ENCODE measurements at regions not wholly inside any gene's neighbourhood (a gene's known extent, or its start where the extent isn't known, plus 50 kb on each side); places are given as distances from the start of the nearest gene placed in this dataset.
"Not testable (repeated sequence)": the region's sequence is repeated elsewhere in the genome, so short reads cannot be mapped to it uniquely, and the experiment has no call there.

- DNase-seq (no peak), ATAC-seq (ENCODE audit: low read depth) (no peak)
- H3K36me3 Mint-ChIP-seq = peaks cover 5% of the 10 kb centered on the region
- peaks cover 5% of the 10 kb centered on the region for H3K9me3 Mint-ChIP-seq
- no peak overlapping the region for H3K27ac Mint-ChIP-seq
- H3K4me3 Mint-ChIP-seq = no peak overlapping the region
- POLR2A ChIA-PET = no interaction called here
- no peaks in the 10 kb centered on the region for H3K27me3 Mint-ChIP-seq
- peaks cover 12% of the 10 kb centered on the region for H3K4me1 Mint-ChIP-seq
Measured at GRCh38 chr10:9172276-9172675, 1117.8 kb downstream of the GATA3 start.

DNA sequence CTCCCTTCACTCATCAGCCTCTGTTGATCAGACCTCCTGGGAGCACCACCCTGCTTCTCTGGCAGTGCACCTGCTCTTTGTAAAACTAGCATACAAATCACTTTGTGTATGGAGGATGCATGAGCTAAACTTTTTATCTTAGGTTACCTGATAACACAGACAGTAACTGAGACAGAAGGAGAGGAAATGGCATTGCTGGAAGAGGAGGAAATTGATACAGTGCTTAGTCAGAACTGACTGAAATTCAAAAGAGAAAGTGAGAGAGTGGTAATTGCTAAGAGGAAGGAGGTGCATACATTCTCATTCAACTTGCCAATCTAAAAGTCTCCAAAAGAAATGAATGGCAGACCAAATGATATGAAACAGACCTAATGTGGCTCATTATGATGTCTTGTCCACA is 1120.7 kb downstream of the GATA3 start:
- Mint-ChIP-seq H3K27ac (peak overlapping the region; percentile 75), H3K4me3 (peak overlapping the region; percentile 48), H3K27me3 (peaks cover 6% of the 10 kb centered on the region), H3K4me1 (peaks cover 10% of the 10 kb centered on the region), H3K9me3 (peaks cover 5% of the 10 kb centered on the region), H3K36me3 (peaks cover 5% of the 10 kb centered on the region)
- peak; percentile 99 for ATAC-seq (ENCODE audit: low read depth)
- no peak for DNase-seq
- POLR2A ChIA-PET = no interaction called here

- POLR2A ChIA-PET; H3K27ac Mint-ChIP-seq; H3K27me3 Mint-ChIP-seq; H3K36me3 Mint-ChIP-seq; H3K9me3 Mint-ChIP-seq; ATAC-seq (ENCODE audit: low read depth); DNase-seq; H3K4me1 Mint-ChIP-seq; H3K4me3 Mint-ChIP-seq: not testable (repeated sequence)
Measured at GRCh38 chr10:9183197-9183880, 1128.9 kb downstream of the GATA3 start.

DNA sequence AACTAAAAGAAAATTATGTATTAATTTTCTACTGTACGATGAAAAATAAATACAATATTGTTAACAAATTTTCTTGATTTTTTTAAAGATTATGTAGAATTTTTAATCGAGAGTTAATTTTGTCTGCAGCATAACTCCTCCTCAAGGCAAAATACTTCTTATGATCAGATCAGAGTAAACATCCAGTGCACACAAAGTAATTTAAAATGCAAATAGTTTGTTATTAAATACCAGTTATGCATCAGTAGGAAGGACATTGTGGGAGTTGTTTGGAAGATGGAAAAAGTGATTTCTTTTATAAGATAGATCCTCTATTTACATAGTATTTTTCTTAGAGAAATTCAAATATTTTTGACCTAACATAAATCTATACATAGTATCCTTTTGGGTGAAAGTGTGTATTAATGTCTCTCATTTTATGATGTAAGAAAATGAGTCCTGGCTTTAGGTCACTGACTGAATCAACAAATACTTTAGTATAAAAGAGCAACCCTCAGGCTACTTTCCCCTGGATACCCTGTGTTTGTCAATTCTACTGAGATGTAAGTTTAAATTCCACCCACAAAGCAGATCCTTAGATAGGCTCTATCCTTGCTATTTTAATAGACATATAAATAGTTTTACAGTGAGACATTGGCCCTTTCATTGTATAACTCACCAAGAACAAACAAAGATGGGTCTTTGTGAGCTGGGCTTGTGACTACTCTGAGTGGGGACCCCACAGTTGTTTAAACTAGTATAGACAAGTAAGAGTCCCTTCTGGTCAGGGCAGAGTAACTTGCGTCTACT is 1133.7 kb downstream of the GATA3 start:
- POLR2A ChIA-PET = no interaction called here

DNA sequence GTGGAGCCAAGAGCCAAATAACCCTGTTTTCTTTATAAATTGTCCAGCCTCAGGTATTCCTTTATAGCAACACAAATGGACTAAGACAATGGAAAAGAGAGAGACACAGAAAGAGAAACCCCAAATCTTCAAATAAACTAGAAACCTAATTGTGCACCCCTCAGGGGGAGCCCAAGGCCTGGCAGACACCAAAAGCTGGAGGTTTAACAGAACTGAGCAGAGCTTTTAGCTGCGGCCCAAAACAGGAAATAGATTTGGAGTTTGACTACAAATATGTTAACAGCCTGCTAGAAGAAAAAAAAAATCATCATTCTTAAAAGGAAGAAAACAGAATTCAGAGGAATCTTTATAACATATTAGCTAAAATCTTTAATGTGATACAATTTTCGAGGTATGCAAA is 1135.0 kb downstream of the GATA3 start:
- POLR2A ChIA-PET = no interaction called here
- H3K27ac Mint-ChIP-seq = no peak overlapping the region
- DNase-seq (no peak), ATAC-seq (ENCODE audit: low read depth) (no peak)
- no peaks in the 10 kb centered on the region for H3K9me3 Mint-ChIP-seq
- H3K36me3 Mint-ChIP-seq = no peaks in the 10 kb centered on the region
- H3K27me3 Mint-ChIP-seq = no peaks in the 10 kb centered on the region
- H3K4me3 Mint-ChIP-seq = no peak overlapping the region
- no peaks in the 10 kb centered on the region for H3K4me1 Mint-ChIP-seq

More for the DNA sequence above, 1133.7 kb downstream of the GATA3 start:
- Mint-ChIP-seq H3K9me3 (no peaks in the 10 kb centered on the region), H3K27ac (no peak overlapping the region), H3K4me1 (no peaks in the 10 kb centered on the region), H3K4me3 (no peak overlapping the region), H3K27me3 (no peaks in the 10 kb centered on the region), H3K36me3 (no peaks in the 10 kb centered on the region)
- DNase-seq = no peak
- ATAC-seq (ENCODE audit: low read depth) = no peak

GRCh38 chr10:9193120-9193519 is 1138.6 kb downstream of the GATA3 start:
- no peak for ATAC-seq (ENCODE audit: low read depth)
- H3K4me1 Mint-ChIP-seq = no peaks in the 10 kb centered on the region

GRCh38 chr10:9195385-9195784 is 1140.9 kb downstream of the GATA3 start:
- POLR2A ChIA-PET = no interaction called here
- no peaks in the 10 kb centered on the region for H3K4me1 Mint-ChIP-seq
- H3K27me3 Mint-ChIP-seq = peaks cover 3% of the 10 kb centered on the region
- H3K36me3 Mint-ChIP-seq = no peaks in the 10 kb centered on the region
- no peak for DNase-seq
- no peak for ATAC-seq (ENCODE audit: low read depth)
- no peaks in the 10 kb centered on the region for H3K9me3 Mint-ChIP-seq
- H3K27ac Mint-ChIP-seq = no peak overlapping the region
- H3K4me3 Mint-ChIP-seq = no peak overlapping the region

More at GRCh38 chr10:9193120-9193519, 1138.6 kb downstream of the GATA3 start:
- Mint-ChIP-seq H3K4me3 (no peak overlapping the region), H3K27me3 (peaks cover 3% of the 10 kb centered on the region), H3K36me3 (no peaks in the 10 kb centered on the region), H3K27ac (no peak overlapping the region), H3K9me3 (no peaks in the 10 kb centered on the region)
- DNase-seq = no peak
- POLR2A ChIA-PET = no interaction called here

DNA sequence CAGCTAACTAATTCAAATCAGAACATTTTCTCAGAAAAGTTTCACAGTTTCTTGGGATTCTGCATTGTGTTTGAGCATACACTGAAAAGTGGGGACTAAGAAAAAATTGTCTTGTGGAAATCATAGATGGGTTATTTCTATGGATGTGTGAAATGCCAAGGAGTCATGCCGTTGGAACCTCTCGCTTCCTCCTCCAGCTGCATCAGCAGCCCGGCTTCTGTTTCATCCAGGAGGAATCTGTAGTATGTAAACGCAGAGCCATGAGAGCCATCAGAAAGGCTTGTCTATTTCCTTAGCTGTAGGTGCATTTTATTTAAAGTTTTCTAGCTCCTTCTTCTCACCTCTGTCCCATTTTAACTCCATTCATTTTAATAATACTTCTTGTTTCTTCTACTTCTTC is 1144.1 kb downstream of the GATA3 start:
- ATAC-seq (ENCODE audit: low read depth) (no peak), DNase-seq (no peak)
- no peaks in the 10 kb centered on the region for H3K4me1 Mint-ChIP-seq
- POLR2A ChIA-PET = no interaction called here
- no peaks in the 10 kb centered on the region for H3K36me3 Mint-ChIP-seq
- no peak overlapping the region for H3K27ac Mint-ChIP-seq
- no peak overlapping the region for H3K4me3 Mint-ChIP-seq
- peaks cover 3% of the 10 kb centered on the region for H3K27me3 Mint-ChIP-seq
- H3K9me3 Mint-ChIP-seq = no peaks in the 10 kb centered on the region

GRCh38 chr10:9205558-9205957 is 1151.1 kb downstream of the GATA3 start:
- H3K9me3 Mint-ChIP-seq = no peaks in the 10 kb centered on the region
- H3K4me3 Mint-ChIP-seq = no peak overlapping the region
- H3K27ac Mint-ChIP-seq = no peak overlapping the region
- H3K36me3 Mint-ChIP-seq = no peaks in the 10 kb centered on the region
- no peak for DNase-seq
- POLR2A ChIA-PET = no interaction called here
- ATAC-seq (ENCODE audit: low read depth) = no peak
- peaks cover 5% of the 10 kb centered on the region for H3K4me1 Mint-ChIP-seq
- H3K27me3 Mint-ChIP-seq = peaks cover 3% of the 10 kb centered on the region

DNA sequence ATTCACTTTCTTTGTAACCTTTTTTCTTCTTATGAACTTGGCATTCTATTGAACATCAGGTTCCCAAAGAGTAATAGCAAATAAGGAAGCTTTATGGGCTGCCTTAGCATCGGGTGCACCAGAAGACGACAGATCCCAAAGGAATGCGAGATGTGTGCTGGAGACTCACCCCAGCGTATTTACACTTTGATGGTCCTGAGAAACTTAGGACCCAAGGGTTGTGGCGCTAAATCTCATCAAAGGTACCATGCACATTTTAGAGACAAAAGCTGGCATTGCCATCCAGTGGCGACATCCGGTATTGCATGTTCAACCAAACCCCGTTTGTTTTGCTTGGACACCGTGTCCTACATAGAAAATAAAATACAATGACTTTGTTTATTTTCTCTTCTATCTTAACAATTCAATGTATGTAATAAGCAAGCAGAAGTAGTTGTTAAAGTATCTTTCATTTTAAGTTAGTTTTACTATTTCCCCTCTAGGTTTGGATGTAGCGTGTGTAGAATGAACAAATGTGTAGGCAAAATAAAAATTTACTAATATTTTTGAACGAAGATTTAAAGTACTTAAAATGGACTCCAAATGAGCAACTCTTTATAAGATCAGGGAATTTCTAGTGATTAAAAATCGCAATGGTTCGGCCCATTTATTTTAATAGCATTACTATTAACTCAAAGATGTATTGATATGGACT is 1154.8 kb downstream of the GATA3 start:
- H3K27me3 Mint-ChIP-seq = peaks cover 3% of the 10 kb centered on the region
- H3K27ac Mint-ChIP-seq = no peak overlapping the region
- DNase-seq = peak; percentile 74
- H3K4me1 Mint-ChIP-seq = peaks cover 5% of the 10 kb centered on the region
- no peaks in the 10 kb centered on the region for H3K9me3 Mint-ChIP-seq
- no peak for ATAC-seq (ENCODE audit: low read depth)
- POLR2A ChIA-PET = no interaction called here
- H3K4me3 Mint-ChIP-seq = no peak overlapping the region
- H3K36me3 Mint-ChIP-seq = no peaks in the 10 kb centered on the region

DNA sequence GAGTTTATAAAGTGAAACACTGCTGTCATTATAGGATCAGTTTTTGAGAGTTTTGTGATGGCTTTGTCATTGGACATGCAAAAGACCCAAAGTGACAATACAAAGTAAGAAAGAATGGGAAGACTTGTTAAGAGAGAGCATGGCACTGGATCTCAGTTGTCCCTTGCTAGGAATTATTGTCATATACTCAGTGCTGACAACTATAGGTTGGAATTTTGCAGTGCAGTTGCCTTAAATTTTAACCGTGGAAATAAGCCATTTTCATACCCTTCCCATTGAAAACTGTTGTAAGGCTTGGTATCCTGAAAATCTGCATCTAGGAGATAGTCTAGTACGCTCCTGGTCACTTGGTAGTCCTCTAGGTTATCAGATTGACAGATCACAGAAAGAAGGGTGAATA is 1156.7 kb downstream of the GATA3 start:
- Mint-ChIP-seq H3K27me3 (peaks cover 3% of the 10 kb centered on the region), H3K4me1 (peaks cover 5% of the 10 kb centered on the region), H3K27ac (no peak overlapping the region), H3K9me3 (no peaks in the 10 kb centered on the region), H3K4me3 (no peak overlapping the region), H3K36me3 (no peaks in the 10 kb centered on the region)
- POLR2A ChIA-PET = no interaction called here
- no peak for ATAC-seq (ENCODE audit: low read depth)
- no peak for DNase-seq

DNA sequence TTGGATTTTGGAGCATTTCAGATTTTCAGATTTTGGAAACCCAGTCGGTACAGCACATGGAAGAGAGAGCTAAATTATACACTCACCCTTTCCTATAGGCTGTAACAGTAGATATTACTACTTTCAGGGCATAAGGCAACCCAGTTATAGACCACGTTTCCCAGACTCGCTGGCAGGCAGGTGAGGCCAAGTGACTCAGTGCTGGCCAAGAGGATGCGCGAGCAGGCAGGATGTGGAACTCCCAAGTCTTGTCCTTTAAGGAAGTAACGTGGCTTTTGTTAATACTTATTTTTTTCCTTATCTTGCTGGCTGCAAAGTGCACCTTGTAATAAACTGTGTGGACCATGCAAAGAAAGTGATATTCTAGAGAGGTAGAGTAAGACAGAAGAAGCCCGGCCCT is 1160.1 kb downstream of the GATA3 start:
- H3K36me3 Mint-ChIP-seq = no peaks in the 10 kb centered on the region
- H3K4me1 Mint-ChIP-seq = peaks cover 3% of the 10 kb centered on the region
- ATAC-seq (ENCODE audit: low read depth) = no peak
- POLR2A ChIA-PET = no interaction called here
- no peak overlapping the region for H3K27ac Mint-ChIP-seq
- no peaks in the 10 kb centered on the region for H3K27me3 Mint-ChIP-seq
- H3K4me3 Mint-ChIP-seq = no peak overlapping the region
- H3K9me3 Mint-ChIP-seq = no peaks in the 10 kb centered on the region
- no peak for DNase-seq

DNA sequence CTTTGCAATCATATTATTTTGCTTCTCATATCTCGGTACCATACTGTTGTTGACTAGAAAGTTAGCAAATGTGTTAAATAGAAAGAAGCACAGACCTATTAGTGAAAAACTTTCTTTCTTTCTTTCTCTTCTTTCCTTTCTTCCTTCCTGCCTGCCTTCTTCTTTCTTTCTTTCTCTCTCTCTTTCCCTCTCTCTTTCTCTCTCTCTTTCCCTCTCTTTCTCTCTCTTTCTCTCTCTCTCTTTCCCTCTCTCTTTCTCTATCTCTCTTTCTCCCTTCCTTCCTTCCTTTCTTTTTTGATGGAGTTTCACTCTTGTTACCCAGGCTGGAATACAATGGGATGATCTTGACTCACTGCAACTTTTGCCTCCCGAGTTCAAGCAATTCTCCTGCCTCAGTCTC is 1160.6 kb downstream of the GATA3 start:
- DNase-seq (no peak), ATAC-seq (ENCODE audit: low read depth) (no peak)
- Mint-ChIP-seq H3K9me3 (no peaks in the 10 kb centered on the region), H3K4me1 (peaks cover 3% of the 10 kb centered on the region), H3K36me3 (no peaks in the 10 kb centered on the region), H3K27me3 (no peaks in the 10 kb centered on the region), H3K4me3 (no peak overlapping the region), H3K27ac (no peak overlapping the region)
- POLR2A ChIA-PET = no interaction called here

- POLR2A ChIA-PET = no interaction called here
- H3K27me3 Mint-ChIP-seq = no peaks in the 10 kb centered on the region
- H3K9me3 Mint-ChIP-seq = no peaks in the 10 kb centered on the region
- H3K4me3 Mint-ChIP-seq = no peak overlapping the region
- ATAC-seq (ENCODE audit: low read depth) = no peak
- H3K4me1 Mint-ChIP-seq = peaks cover 3% of the 10 kb centered on the region
- no peak for DNase-seq
- H3K27ac Mint-ChIP-seq = no peak overlapping the region
- no peaks in the 10 kb centered on the region for H3K36me3 Mint-ChIP-seq
Measured at GRCh38 chr10:9219860-9220259, 1165.4 kb downstream of the GATA3 start.

Measured in activated naive CD8-positive, alpha-beta T cell treated with anti-CD3 and anti-CD28 coated beads, Interleukin-2, amount 10 ng/mL, durations not matched to agents 7 days and 5 days (primary cell).